ENCODE measurements at regions not wholly inside any gene's neighbourhood (a gene's known extent, or its start where the extent isn't known, plus 50 kb on each side); places are given as distances from the start of the nearest gene placed in this dataset.

- no peaks in the 10 kb centered on the region for H3K4me1 ChIP-seq (ENCODE audit: control insufficient read depth in 1 of 2, insufficient read depth in 2 of 2, low read length in 2 of 2)
- no peak overlapping the region for H3K27ac ChIP-seq (ENCODE audit: low read length)
- no peak overlapping the region for H3K4me3 ChIP-seq (ENCODE audit: low read depth in 1 of 2, low read length in 2 of 2)
- H3K27me3 ChIP-seq (ENCODE audit: low read depth, low read length) = no peaks in the 10 kb centered on the region
- no peaks in the 10 kb centered on the region for H3K36me3 ChIP-seq (ENCODE audit: control insufficient read depth in 1 of 2, insufficient read depth in 2 of 2, low read length in 2 of 2)
- no peaks in the 10 kb centered on the region for H3K9me3 ChIP-seq (ENCODE audit: control insufficient read depth in 1 of 2, low read length in 2 of 2)
Observed at GRCh38 chr7:145168879-145169278, 333.0 kb upstream of the TPK1 start.

- no peak overlapping the region for H3K4me3 ChIP-seq (ENCODE audit: low read depth in 1 of 2, low read length in 2 of 2)
Observed at GRCh38 chr7:145168427-145168826, 332.6 kb upstream of the TPK1 start.

GRCh38 chr7:145156834-145157233 lies 321.0 kb upstream of the TPK1 start:
- H3K4me3 ChIP-seq (ENCODE audit: low read depth in 1 of 2, low read length in 2 of 2) = no peak overlapping the region
- no peaks in the 10 kb centered on the region for H3K9me3 ChIP-seq (ENCODE audit: control insufficient read depth in 1 of 2, low read length in 2 of 2)
- H3K27me3 ChIP-seq (ENCODE audit: low read depth, low read length) = no peaks in the 10 kb centered on the region
- H3K4me1 ChIP-seq (ENCODE audit: control insufficient read depth in 1 of 2, insufficient read depth in 2 of 2, low read length in 2 of 2) = no peaks in the 10 kb centered on the region
- no peaks in the 10 kb centered on the region for H3K36me3 ChIP-seq (ENCODE audit: control insufficient read depth in 1 of 2, insufficient read depth in 2 of 2, low read length in 2 of 2)
- no peak overlapping the region for H3K27ac ChIP-seq (ENCODE audit: low read length)

More at GRCh38 chr7:145168427-145168826, 332.6 kb upstream of the TPK1 start:
- no peaks in the 10 kb centered on the region for H3K4me1 ChIP-seq (ENCODE audit: control insufficient read depth in 1 of 2, insufficient read depth in 2 of 2, low read length in 2 of 2)
- H3K36me3 ChIP-seq (ENCODE audit: control insufficient read depth in 1 of 2, insufficient read depth in 2 of 2, low read length in 2 of 2) = no peaks in the 10 kb centered on the region
- no peaks in the 10 kb centered on the region for H3K27me3 ChIP-seq (ENCODE audit: low read depth, low read length)
- no peak overlapping the region for H3K27ac ChIP-seq (ENCODE audit: low read length)
- H3K9me3 ChIP-seq (ENCODE audit: control insufficient read depth in 1 of 2, low read length in 2 of 2) = no peaks in the 10 kb centered on the region

- Histone ChIP-seq H3K4me1 (ENCODE audit: control insufficient read depth in 1 of 2, insufficient read depth in 2 of 2, low read length in 2 of 2) (no peaks in the 10 kb centered on the region), H3K27ac (ENCODE audit: low read length) (no peak overlapping the region), H3K4me3 (ENCODE audit: low read depth in 1 of 2, low read length in 2 of 2) (no peak overlapping the region), H3K9me3 (ENCODE audit: control insufficient read depth in 1 of 2, low read length in 2 of 2) (no peaks in the 10 kb centered on the region), H3K27me3 (ENCODE audit: low read depth, low read length) (no peaks in the 10 kb centered on the region), H3K36me3 (ENCODE audit: control insufficient read depth in 1 of 2, insufficient read depth in 2 of 2, low read length in 2 of 2) (no peaks in the 10 kb centered on the region)
Observed at GRCh38 chr7:145152589-145152988, 316.7 kb upstream of the TPK1 start.

GRCh38 chr7:145151676-145152075 lies 315.8 kb upstream of the TPK1 start:
- Histone ChIP-seq H3K9me3 (ENCODE audit: control insufficient read depth in 1 of 2, low read length in 2 of 2) (no peaks in the 10 kb centered on the region), H3K27me3 (ENCODE audit: low read depth, low read length) (no peaks in the 10 kb centered on the region), H3K36me3 (ENCODE audit: control insufficient read depth in 1 of 2, insufficient read depth in 2 of 2, low read length in 2 of 2) (no peaks in the 10 kb centered on the region), H3K27ac (ENCODE audit: low read length) (no peak overlapping the region), H3K4me3 (ENCODE audit: low read depth in 1 of 2, low read length in 2 of 2) (no peak overlapping the region), H3K4me1 (ENCODE audit: control insufficient read depth in 1 of 2, insufficient read depth in 2 of 2, low read length in 2 of 2) (no peaks in the 10 kb centered on the region)

- no peak overlapping the region for H3K27ac ChIP-seq (ENCODE audit: low read length)
- no peak overlapping the region for H3K4me3 ChIP-seq (ENCODE audit: low read depth in 1 of 2, low read length in 2 of 2)
- H3K36me3 ChIP-seq (ENCODE audit: control insufficient read depth in 1 of 2, insufficient read depth in 2 of 2, low read length in 2 of 2) = no peaks in the 10 kb centered on the region
- no peaks in the 10 kb centered on the region for H3K27me3 ChIP-seq (ENCODE audit: low read depth, low read length)
- no peaks in the 10 kb centered on the region for H3K9me3 ChIP-seq (ENCODE audit: control insufficient read depth in 1 of 2, low read length in 2 of 2)
- no peaks in the 10 kb centered on the region for H3K4me1 ChIP-seq (ENCODE audit: control insufficient read depth in 1 of 2, insufficient read depth in 2 of 2, low read length in 2 of 2)
Observed at GRCh38 chr7:145147865-145148264, 312.0 kb upstream of the TPK1 start.

- no peak overlapping the region for H3K4me3 ChIP-seq (ENCODE audit: low read depth in 1 of 2, low read length in 2 of 2)
- H3K27ac ChIP-seq (ENCODE audit: low read length) = no peak overlapping the region
- no peaks in the 10 kb centered on the region for H3K9me3 ChIP-seq (ENCODE audit: control insufficient read depth in 1 of 2, low read length in 2 of 2)
- H3K4me1 ChIP-seq (ENCODE audit: control insufficient read depth in 1 of 2, insufficient read depth in 2 of 2, low read length in 2 of 2) = no peaks in the 10 kb centered on the region
- H3K27me3 ChIP-seq (ENCODE audit: low read depth, low read length) = no peaks in the 10 kb centered on the region
- H3K36me3 ChIP-seq (ENCODE audit: control insufficient read depth in 1 of 2, insufficient read depth in 2 of 2, low read length in 2 of 2) = no peaks in the 10 kb centered on the region
Observed at GRCh38 chr7:145143685-145144084, 307.8 kb upstream of the TPK1 start.

GRCh38 chr7:145134377-145134776 lies 298.5 kb upstream of the TPK1 start:
- Histone ChIP-seq H3K4me3 (ENCODE audit: low read depth in 1 of 2, low read length in 2 of 2) (no peak overlapping the region), H3K27me3 (ENCODE audit: low read depth, low read length) (no peaks in the 10 kb centered on the region), H3K4me1 (ENCODE audit: control insufficient read depth in 1 of 2, insufficient read depth in 2 of 2, low read length in 2 of 2) (no peaks in the 10 kb centered on the region), H3K36me3 (ENCODE audit: control insufficient read depth in 1 of 2, insufficient read depth in 2 of 2, low read length in 2 of 2) (no peaks in the 10 kb centered on the region), H3K9me3 (ENCODE audit: control insufficient read depth in 1 of 2, low read length in 2 of 2) (no peaks in the 10 kb centered on the region), H3K27ac (ENCODE audit: low read length) (no peak overlapping the region)

- H3K4me3 ChIP-seq (ENCODE audit: low read depth in 1 of 2, low read length in 2 of 2) = no peak overlapping the region
- H3K4me1 ChIP-seq (ENCODE audit: control insufficient read depth in 1 of 2, insufficient read depth in 2 of 2, low read length in 2 of 2) = no peaks in the 10 kb centered on the region
- H3K27ac ChIP-seq (ENCODE audit: low read length) = no peak overlapping the region
- H3K9me3 ChIP-seq (ENCODE audit: control insufficient read depth in 1 of 2, low read length in 2 of 2) = peaks cover 0 to 5% of the 10 kb centered on the region in 2 donors
- no peaks in the 10 kb centered on the region for H3K36me3 ChIP-seq (ENCODE audit: control insufficient read depth in 1 of 2, insufficient read depth in 2 of 2, low read length in 2 of 2)
- H3K27me3 ChIP-seq (ENCODE audit: low read depth, low read length) = no peaks in the 10 kb centered on the region
Observed at GRCh38 chr7:145123502-145123901, 287.6 kb upstream of the TPK1 start.

- Histone ChIP-seq H3K9me3 (ENCODE audit: control insufficient read depth in 1 of 2, low read length in 2 of 2) (no peaks in the 10 kb centered on the region), H3K4me1 (ENCODE audit: control insufficient read depth in 1 of 2, insufficient read depth in 2 of 2, low read length in 2 of 2) (no peaks in the 10 kb centered on the region), H3K4me3 (ENCODE audit: low read depth in 1 of 2, low read length in 2 of 2) (no peak overlapping the region), H3K27ac (ENCODE audit: low read length) (no peak overlapping the region), H3K36me3 (ENCODE audit: control insufficient read depth in 1 of 2, insufficient read depth in 2 of 2, low read length in 2 of 2) (no peaks in the 10 kb centered on the region), H3K27me3 (ENCODE audit: low read depth, low read length) (no peaks in the 10 kb centered on the region)
Observed at GRCh38 chr7:145106001-145106400, 270.1 kb upstream of the TPK1 start.

GRCh38 chr7:145105561-145105960 lies 269.7 kb upstream of the TPK1 start:
- no peak overlapping the region for H3K4me3 ChIP-seq (ENCODE audit: low read depth in 1 of 2, low read length in 2 of 2)
- no peaks in the 10 kb centered on the region for H3K36me3 ChIP-seq (ENCODE audit: control insufficient read depth in 1 of 2, insufficient read depth in 2 of 2, low read length in 2 of 2)
- H3K27me3 ChIP-seq (ENCODE audit: low read depth, low read length) = no peaks in the 10 kb centered on the region
- no peaks in the 10 kb centered on the region for H3K9me3 ChIP-seq (ENCODE audit: control insufficient read depth in 1 of 2, low read length in 2 of 2)
- no peak overlapping the region for H3K27ac ChIP-seq (ENCODE audit: low read length)
- H3K4me1 ChIP-seq (ENCODE audit: control insufficient read depth in 1 of 2, insufficient read depth in 2 of 2, low read length in 2 of 2) = no peaks in the 10 kb centered on the region

- Histone ChIP-seq H3K4me1 (ENCODE audit: control insufficient read depth in 1 of 2, insufficient read depth in 2 of 2, low read length in 2 of 2) (no peaks in the 10 kb centered on the region), H3K36me3 (ENCODE audit: control insufficient read depth in 1 of 2, insufficient read depth in 2 of 2, low read length in 2 of 2) (no peaks in the 10 kb centered on the region), H3K27me3 (ENCODE audit: low read depth, low read length) (no peaks in the 10 kb centered on the region), H3K9me3 (ENCODE audit: control insufficient read depth in 1 of 2, low read length in 2 of 2) (no peaks in the 10 kb centered on the region), H3K4me3 (ENCODE audit: low read depth in 1 of 2, low read length in 2 of 2) (no peak overlapping the region), H3K27ac (ENCODE audit: low read length) (no peak overlapping the region)
Observed at GRCh38 chr7:145104400-145104799, 268.5 kb upstream of the TPK1 start.

Measured in muscle layer of duodenum (tissue), 2 donors.